COLO668 (cell line): ENCODE measurements at regions not wholly inside any gene's neighbourhood (a gene's known extent, or its start where the extent isn't known, plus 50 kb on each side); places are given as distances from the start of the nearest gene placed in this dataset.

Experiments used
- DNase-seq: peaks from one replicate; lab custom pipeline; 2025; ENCODE audit not compliant: unreplicated experiment; lab: John Stamatoyannopoulos, UW

DNA sequence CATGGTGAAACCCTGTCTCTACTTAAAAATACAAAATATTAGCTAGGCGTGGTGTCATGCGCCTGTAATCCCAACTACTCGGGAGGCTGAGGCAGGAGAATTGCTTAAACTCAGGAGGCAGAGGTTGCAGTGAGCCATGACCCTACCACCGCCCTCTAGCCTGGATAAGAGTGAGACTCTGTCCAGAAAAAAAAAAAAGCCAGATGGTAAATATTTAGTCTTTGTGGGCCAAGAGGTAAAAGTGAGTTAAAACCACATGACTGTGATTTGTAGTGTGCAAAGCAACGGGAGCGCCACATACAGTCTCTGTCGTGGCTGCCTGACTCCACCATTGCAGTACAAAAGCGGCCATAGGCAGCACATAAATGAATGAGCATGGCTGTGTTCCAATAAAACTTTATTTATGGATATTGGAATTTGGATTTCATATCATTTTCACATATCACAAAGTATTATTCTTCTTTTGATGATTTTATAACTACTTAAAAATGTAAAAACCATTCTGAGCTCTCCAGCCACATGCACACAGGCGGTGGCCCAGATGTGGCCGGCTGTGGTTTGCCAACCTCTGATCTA lies 51.8 kb upstream of the CASZ1 start:
- no peak for DNase-seq

DNA sequence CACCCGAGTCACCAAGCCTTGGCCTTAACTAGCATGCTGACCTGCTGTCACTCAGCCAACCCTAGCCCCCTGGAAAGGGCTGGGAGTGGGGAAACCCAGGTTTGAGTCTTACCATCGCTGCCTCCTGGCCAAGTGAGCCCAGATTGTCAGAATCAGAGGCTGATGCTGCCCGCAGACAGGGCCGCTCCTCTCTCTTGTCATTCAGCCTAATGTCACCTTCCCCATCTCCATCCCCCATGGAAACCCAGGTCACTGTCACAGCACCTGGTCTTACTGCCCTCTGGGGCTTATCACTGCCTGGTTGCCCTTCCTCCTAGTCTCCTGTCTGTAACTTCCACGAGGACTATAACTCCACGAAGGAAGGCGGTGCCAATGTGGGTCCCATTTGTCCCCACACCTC lies 53.6 kb upstream of the CASZ1 start:
- DNase-seq: no peak

- no peak for DNase-seq
These were observed 54.9 kb upstream of the CASZ1 start for GRCh38 chr1:10851024-10852013.

DNA sequence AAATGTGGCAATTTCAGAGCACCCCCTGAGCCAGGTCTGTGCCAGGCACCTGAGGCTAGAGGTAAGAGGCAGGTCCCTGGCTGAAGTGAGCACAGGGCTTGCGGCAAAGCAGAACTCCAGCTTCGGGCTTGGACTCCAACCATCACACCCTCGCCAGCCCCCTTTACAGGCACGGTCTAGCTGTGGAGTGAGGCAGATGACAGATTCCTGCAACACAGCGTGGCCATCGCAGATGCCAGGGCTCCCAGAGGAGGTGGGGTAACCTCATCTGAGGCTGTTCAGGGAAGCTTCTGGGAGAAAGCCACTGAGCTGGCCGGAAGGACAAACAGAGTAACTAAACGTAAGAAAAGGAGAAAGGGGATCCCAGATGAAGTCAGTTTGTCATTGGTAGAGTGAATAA lies 55.6 kb upstream of the CASZ1 start:
- no peak for DNase-seq

GRCh38 chr1:10852486-10852885 lies 56.0 kb upstream of the CASZ1 start:
- DNase-seq: no peak

- no peak for DNase-seq
These were observed 56.6 kb upstream of the CASZ1 start for GRCh38 chr1:10852998-10853520.

- no peak for DNase-seq
These were observed 57.3 kb upstream of the CASZ1 start for GRCh38 chr1:10853701-10854100.

DNA sequence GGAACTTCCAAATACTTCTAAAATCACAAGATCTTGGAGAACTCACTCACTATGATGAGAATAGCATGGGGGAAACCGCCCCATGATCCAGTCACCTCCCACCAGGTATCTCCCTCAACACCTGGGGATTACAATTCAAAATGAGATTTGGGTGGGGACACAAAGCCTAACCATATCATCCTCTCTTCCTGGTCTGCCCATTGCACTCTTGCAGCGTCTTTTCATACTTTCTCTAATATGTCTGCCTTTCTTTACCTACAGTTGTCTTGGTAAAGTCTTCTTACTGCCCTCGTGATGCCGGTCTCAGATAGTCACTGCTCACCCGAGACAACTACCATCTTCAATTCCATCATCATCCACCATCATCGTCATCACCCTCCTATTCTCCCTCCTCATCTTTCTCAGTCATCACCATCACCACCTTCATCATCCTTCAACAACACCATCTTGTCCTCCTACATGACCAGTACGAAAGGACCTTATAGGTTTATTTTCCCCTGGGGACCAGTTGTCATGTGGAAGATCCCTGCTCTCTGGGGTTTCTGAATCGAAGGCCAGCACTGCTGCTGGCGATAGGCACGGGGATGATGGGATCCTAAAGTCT lies 58.5 kb upstream of the CASZ1 start:
- DNase-seq: no peak

DNA sequence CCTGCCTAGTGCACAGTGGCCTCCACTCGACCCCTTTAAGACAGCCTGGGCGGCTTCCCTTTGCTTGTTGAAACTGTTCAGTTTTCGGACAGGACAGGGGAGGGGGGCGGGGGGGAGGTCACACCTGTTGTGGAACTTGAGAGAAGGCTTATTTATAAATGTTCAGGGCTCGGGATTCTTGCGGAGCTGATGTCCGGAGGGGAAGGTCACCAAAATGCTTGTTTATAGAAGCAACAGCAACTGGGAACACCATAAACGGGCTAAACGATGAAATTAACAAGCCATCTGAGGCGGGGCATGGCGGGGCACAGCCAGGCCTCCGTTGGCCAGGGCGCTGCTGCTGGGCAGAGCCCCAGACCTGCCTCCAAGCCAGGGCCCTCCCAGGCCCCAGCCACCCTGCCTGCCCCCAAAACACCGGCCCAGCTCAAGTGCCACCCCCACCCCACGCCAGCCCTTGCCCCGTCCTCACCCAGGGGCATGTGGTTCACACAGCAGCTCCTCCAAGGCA lies 59.8 kb upstream of the CASZ1 start:
- DNase-seq: no peak

GRCh38 chr1:10856863-10857598 lies 60.6 kb upstream of the CASZ1 start:
- no peak for DNase-seq

DNA sequence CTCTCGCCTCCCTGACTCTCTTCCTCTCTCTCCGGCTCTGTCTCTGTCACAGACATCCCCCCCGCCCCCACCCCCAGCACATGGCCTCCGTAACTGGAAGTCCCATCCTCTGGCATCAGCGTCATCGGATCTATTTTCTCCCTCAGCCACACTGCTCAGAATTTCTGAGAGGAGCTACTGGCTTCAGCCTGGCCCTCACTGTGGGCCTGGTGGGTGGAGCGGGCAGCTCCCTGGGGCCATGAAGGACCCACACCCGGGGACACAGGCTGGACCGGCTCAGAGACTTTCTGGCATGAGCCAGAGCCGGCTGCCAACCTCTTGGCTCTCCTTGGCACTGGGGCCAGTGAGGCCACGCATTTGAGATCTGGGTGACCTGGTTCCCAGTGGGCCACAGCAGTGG lies 61.2 kb upstream of the CASZ1 start:
- DNase-seq: no peak

- DNase-seq: no peak
These were observed 63.8 kb upstream of the CASZ1 start for GRCh38 chr1:10860218-10860617.

DNA sequence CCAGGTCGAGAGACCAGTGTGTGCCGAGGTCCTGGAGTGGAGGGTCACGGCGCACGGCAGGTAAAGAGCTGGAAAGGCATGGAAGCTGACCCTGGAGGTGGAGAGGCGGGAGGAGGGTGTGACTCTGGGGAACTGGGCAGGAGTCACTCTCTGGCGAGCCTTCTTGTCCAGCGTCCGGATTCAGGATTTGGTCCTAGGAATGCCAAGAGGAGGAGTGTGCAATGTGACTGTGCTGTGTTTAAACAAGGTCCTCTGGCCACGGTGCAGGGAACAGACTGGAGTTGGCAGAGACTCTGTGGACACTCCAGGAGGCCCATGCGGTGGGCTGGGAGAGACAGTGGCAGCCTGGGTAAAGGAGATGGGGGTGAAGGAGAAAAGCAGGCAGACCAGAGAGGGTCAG lies 64.2 kb upstream of the CASZ1 start:
- no peak for DNase-seq

GRCh38 chr1:10861822-10862221 lies 65.4 kb upstream of the CASZ1 start:
- no peak for DNase-seq

DNA sequence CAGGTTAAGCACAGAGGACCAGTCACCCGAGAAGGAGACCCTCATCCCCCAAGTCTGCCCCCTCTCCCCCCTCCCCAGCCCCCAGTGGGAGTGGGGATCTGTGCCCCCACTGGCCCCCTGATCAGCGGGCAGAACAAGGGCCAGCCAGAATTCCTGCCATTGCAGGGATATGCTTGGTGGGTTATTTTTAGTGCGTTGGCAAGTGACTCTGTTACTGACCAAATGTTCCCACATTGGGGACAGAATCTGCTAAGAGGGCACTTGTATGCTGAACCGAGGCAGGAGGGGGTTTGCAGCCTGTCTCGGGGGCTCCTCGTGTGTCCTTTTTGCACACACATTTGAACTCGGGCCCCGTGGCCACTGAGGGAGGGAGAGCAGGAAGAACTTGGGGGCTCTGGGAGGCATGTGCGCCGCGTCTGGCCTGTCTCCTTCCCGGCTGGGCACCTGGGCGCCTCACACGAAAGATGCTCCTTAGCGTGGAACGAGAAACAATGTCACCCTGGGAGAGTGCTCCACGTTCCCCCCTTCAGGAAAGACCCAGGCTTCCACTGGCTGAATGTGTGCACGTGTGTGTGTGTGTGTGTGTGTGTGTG lies 66.4 kb upstream of the CASZ1 start:
- DNase-seq: no peak

DNA sequence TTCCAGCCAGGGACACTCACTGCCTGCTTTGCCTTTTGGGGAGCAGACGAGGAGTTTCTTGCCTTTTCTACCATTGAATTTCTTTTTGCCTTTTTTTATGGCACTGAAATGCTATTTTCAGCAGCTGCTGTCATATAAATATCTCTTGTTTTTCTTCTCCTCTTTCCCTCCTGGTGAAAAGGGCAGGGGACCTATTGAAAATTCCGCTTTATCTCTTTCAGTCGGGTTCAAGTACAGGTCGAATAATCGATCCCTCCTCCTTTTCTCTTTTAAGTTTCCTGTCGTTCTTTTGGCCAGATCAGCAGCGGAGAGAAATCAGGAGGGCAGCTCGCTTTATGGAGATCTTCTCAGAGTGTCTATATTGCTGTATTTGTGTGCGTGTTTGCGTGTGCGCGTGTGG lies 67.4 kb upstream of the CASZ1 start:
- no peak for DNase-seq

- no peak for DNase-seq
These were observed 68.3 kb upstream of the CASZ1 start for GRCh38 chr1:10864776-10865175.

DNA sequence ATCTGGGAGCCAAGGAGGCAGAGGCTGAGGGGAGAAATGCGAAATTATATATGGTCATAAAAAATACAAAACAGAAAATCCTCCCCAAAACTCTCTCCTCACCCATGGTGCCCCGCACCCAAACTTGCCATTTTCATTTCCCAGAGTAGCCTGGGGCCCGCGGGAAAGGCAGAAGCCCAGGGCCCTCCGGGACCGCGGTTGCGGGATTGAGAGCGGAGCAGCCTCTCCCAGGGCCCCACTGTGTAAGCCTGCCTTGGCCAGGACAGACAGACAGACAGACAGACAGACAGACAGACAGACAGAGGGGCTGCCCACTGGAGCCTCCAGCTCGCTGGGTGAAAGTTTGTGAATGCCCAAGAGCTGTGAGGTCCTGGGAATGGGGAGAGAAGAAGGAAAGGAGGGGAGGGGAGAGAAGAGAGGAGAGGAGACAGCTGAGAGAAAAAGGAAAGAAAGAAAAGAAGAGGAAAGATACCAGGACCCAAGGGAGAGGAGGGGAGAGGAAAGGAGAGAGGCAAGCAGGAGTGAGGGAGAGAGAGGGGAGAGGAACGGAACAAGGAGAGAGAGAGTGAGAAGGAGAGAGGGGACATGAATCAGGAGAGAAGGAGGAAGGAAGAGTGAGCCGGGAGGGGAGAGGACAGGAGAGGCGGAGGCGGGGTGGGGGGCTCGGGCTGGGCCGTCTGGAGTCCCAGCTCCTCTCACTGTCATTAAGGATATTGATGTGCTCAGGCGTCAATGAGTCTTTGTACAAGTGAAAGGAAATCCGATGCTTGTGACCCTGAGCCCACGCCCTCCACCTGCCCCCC lies 69.3 kb upstream of the CASZ1 start:
- no peak for DNase-seq

- peak; percentile 75 for DNase-seq
These were observed 70.1 kb upstream of the CASZ1 start for GRCh38 chr1:10866321-10867093.
